H9 (cell line): ENCODE measurements at regions not wholly inside any gene's neighbourhood (a gene's known extent, or its start where the extent isn't known, plus 50 kb on each side); places are given as distances from the start of the nearest gene placed in this dataset.

ENCODE experiments used
- DNase-seq: peaks from one replicate; pipeline ENCODE4 v3.0.0-alpha.2; 2017
- H2AFZ ChIP-seq: one replicate; pipeline ENCODE4 v1.6.1; 2013; ENCODE audit warnings: mild to moderate bottlenecking, low read length, control low read depth, moderate library complexity
- H2AK5ac ChIP-seq: 2 replicates; pipeline ENCODE4 v1.6.1; 2013; ENCODE audit warnings: low read length, control low read depth, mixed read lengths; ENCODE audit not compliant: insufficient read length
- H2BK120ac ChIP-seq: one replicate; pipeline ENCODE4 v1.6.1; 2013; ENCODE audit warnings: low read depth, mild to moderate bottlenecking, low read length, control low read depth, inconsistent platforms; ENCODE audit not compliant: poor library complexity, severe bottlenecking
- H2BK12ac ChIP-seq: 2 replicates; pipeline ENCODE4 v1.6.1; 2013; ENCODE audit warnings: low read length, control low read depth, mixed read lengths, low read depth; ENCODE audit not compliant: insufficient read length
- H2BK15ac ChIP-seq: 2 replicates; pipeline ENCODE4 v1.6.1; 2013; ENCODE audit warnings: low read depth, low read length, control low read depth
- H2BK20ac ChIP-seq: one replicate; pipeline ENCODE4 v1.6.1; 2013; ENCODE audit warnings: low read depth, mild to moderate bottlenecking, low read length, control low read depth, inconsistent platforms; ENCODE audit not compliant: poor library complexity, severe bottlenecking
- H2BK5ac ChIP-seq: 2 replicates; pipeline ENCODE4 v1.6.1; 2013; ENCODE audit warnings: low read length, control low read depth, mixed read lengths; ENCODE audit not compliant: insufficient read length
- H3K14ac ChIP-seq: 2 replicates; pipeline ENCODE4 v1.6.1; 2013; ENCODE audit warnings: low read length, control low read depth; ENCODE audit not compliant: insufficient read depth
- H3K18ac ChIP-seq: 2 replicates; pipeline ENCODE4 v1.6.1; 2013; ENCODE audit warnings: low read depth, mild to moderate bottlenecking, mixed read lengths, low read length, control low read depth; ENCODE audit not compliant: insufficient read length
- H3K23ac ChIP-seq: 2 replicates; pipeline ENCODE4 v1.6.1; 2013; ENCODE audit warnings: low read length, control low read depth, mixed read lengths, low read depth; ENCODE audit not compliant: insufficient read length
- H3K23me2 ChIP-seq: 2 replicates; pipeline ENCODE4 v1.6.1; 2013; ENCODE audit warnings: low read depth, mild to moderate bottlenecking, mixed read lengths, low read length, control low read depth; ENCODE audit not compliant: insufficient read length, poor library complexity, severe bottlenecking
- H3K27ac ChIP-seq: 2 replicates; pipeline ENCODE4 v1.5.1; 2013; ENCODE audit warnings: low read length, control low read depth, mixed read lengths, low read depth; ENCODE audit not compliant: insufficient read length
- H3K27me3 ChIP-seq: 2 replicates; pipeline ENCODE4 v1.6.1; 2013; ENCODE audit warnings: low read length, control low read depth, inconsistent platforms; ENCODE audit not compliant: insufficient read depth
- H3K4ac ChIP-seq: 2 replicates; pipeline ENCODE4 v1.6.1; 2013; ENCODE audit warnings: low read depth, mild to moderate bottlenecking, control low read depth, inconsistent platforms, low read length, moderate library complexity
- H3K4me1 ChIP-seq: 2 replicates; pipeline ENCODE4 v1.6.1; 2013; ENCODE audit warnings: low read length, control low read depth, inconsistent platforms; ENCODE audit not compliant: insufficient read depth
- H3K4me2 ChIP-seq: 2 replicates; pipeline ENCODE4 v1.6.1; 2013; ENCODE audit warnings: low read length, control low read depth, mixed read lengths; ENCODE audit not compliant: insufficient read length, insufficient read depth
- H3K56ac ChIP-seq: 2 replicates; pipeline ENCODE4 v1.6.1; 2013; ENCODE audit warnings: low read depth, mild to moderate bottlenecking, mixed read lengths, low read length, control low read depth; ENCODE audit not compliant: insufficient read length
- H3K79me1 ChIP-seq: 2 replicates; pipeline ENCODE4 v1.6.1; 2013; ENCODE audit warnings: low read depth, mild to moderate bottlenecking, moderate library complexity, low read length, control low read depth, inconsistent platforms; ENCODE audit not compliant: insufficient read depth, poor library complexity, severe bottlenecking
- H3K79me2 ChIP-seq: 2 replicates; pipeline ENCODE4 v1.6.1; 2013; ENCODE audit warnings: low read length, control low read depth, inconsistent platforms; ENCODE audit not compliant: insufficient read depth
- H3K9ac ChIP-seq: 2 replicates; pipeline ENCODE4 v1.6.1; 2013; ENCODE audit warnings: low read length, control low read depth, mixed read lengths; ENCODE audit not compliant: insufficient read length; ENCODE audit errors: extremely low read depth
- H3K9me3 ChIP-seq: one replicate; pipeline ENCODE4 v1.6.1; 2013; ENCODE audit warnings: low read depth, low read length, inconsistent platforms; ENCODE audit not compliant: control insufficient read depth
- H3T11ph ChIP-seq: one replicate; pipeline ENCODE4 v1.6.1; 2013; ENCODE audit warnings: mild to moderate bottlenecking, low read length, control low read depth, inconsistent platforms
- H4K20me1 ChIP-seq: one replicate; pipeline ENCODE4 v1.6.1; 2013; ENCODE audit not compliant: control insufficient read depth, insufficient read length, insufficient read depth
- H4K5ac ChIP-seq: 2 replicates; pipeline ENCODE4 v1.6.1; 2013; ENCODE audit warnings: low read depth, mild to moderate bottlenecking, mixed read lengths, low read length, control low read depth; ENCODE audit not compliant: insufficient read length
- H4K8ac ChIP-seq: replicated peaks from 2 replicates; pipeline ENCODE4 v1.6.1; 2013; ENCODE audit warnings: low read length, control low read depth, mixed read lengths, low read depth; ENCODE audit not compliant: insufficient read length
- H4K91ac ChIP-seq: 2 replicates; pipeline ENCODE4 v1.6.1; 2013; ENCODE audit warnings: low read depth, mild to moderate bottlenecking, moderate library complexity, mixed read lengths, low read length, control low read depth; ENCODE audit not compliant: insufficient read length
- H3K27ac Mint-ChIP-seq, 3 experiments: 2 replicates in 2 of 3; 3 replicates in 1 of 3; pipeline ENCODE4 v1.8.0; 2020 to 2021; ENCODE audit warnings: mixed read lengths in 3 of 3, mild to moderate bottlenecking in 1 of 3, moderate library complexity in 1 of 3
- H3K27me3 Mint-ChIP-seq: 2 replicates; pipeline ENCODE4 v1.8.0; 2021; ENCODE audit warnings: low read depth, mild to moderate bottlenecking, moderate library complexity, mixed read lengths
- H3K36me3 Mint-ChIP-seq, 3 experiments: 2 replicates in 2 of 3; 3 replicates in 1 of 3; pipeline ENCODE4 v1.8.0; 2020 to 2021; ENCODE audit warnings: low read depth in 3 of 3, mixed read lengths in 3 of 3; ENCODE audit not compliant: insufficient read depth in 1 of 3
- H3K4me1 Mint-ChIP-seq, 2 experiments: 2 replicates each; pipeline ENCODE4 v1.8.0; 2020; ENCODE audit warnings: mixed read lengths in 2 of 2
- H3K4me3 Mint-ChIP-seq, 2 experiments: 2 replicates in 1 of 2; 3 replicates in 1 of 2; pipeline ENCODE4 v1.8.0; 2020 to 2021; ENCODE audit warnings: mild to moderate bottlenecking in 2 of 2, mixed read lengths in 2 of 2, moderate library complexity in 1 of 2
- H3K9me3 Mint-ChIP-seq, 2 experiments: 2 replicates in 1 of 2; 3 replicates in 1 of 2; pipeline ENCODE4 v1.8.0; 2020; ENCODE audit warnings: mild to moderate bottlenecking in 2 of 2, mixed read lengths in 2 of 2, moderate library complexity in 1 of 2
- WGBS: extraction: QIAGEN DNeasy Blood & Tissue Kit; methylation state at CpG from one replicate; pipeline ENCODE4 v1.1.7; 2013; ENCODE audit warnings: missing lambda C conversion rate, low lambda C conversion rate, mixed read lengths; ENCODE audit not compliant: insufficient read length; ENCODE audit errors: extremely low coverage; 5-methylcytosine and 5-hydroxymethylcytosine counted together
- TF ChIP-seq, protein P1 (sequence below): fragments of 200-600 bp; sonication (generic); conservative IDR thresholded peaks from 3 replicates; pipeline ENCODE4 v1.8.0; 2021; ENCODE audit warnings: antibody characterized with exemption, mild to moderate bottlenecking

DNA sequence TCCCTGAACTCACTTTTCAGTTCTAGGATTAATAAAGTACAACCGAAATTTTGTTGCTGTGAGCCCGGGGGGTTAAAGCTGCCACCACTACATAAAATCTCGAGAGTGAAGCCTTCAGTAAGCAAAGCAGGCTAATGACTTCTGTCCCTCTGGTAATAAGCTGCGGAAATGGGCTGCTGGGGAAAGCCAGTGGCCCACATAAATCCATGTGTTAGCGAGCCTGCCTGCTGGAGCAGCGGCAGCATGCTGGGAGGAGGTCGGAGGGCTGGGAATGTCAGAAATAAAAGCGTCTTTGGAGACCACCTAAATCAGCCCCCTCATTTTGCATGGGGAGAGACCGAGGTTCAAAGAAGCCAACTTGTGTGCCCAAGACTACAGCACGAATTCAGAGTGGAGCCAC lies 371.7 kb downstream of the TNS1 start:
- H3K79me2 ChIP-seq: no peaks in the 10 kb centered on the region

More for the DNA sequence above, 371.7 kb downstream of the TNS1 start:
- H4K91ac ChIP-seq: no peak overlapping the region
- H3K27me3 Mint-ChIP-seq: peaks cover 4% of the 10 kb centered on the region; the same call in 1 of the 2 replicates
- H2AK5ac ChIP-seq: no peak overlapping the region
- H3K4me2 ChIP-seq: no peak overlapping the region
- no peak overlapping the region for H2BK12ac ChIP-seq
- H3K18ac ChIP-seq: no peak overlapping the region
- WGBS: no CpG with 5 or more reads among the region's 10 CpGs
- H3K27ac Mint-ChIP-seq: no peak overlapping the region
- no peaks in the 10 kb centered on the region for H3K23me2 ChIP-seq
- TF ChIP-seq, protein P1, sequence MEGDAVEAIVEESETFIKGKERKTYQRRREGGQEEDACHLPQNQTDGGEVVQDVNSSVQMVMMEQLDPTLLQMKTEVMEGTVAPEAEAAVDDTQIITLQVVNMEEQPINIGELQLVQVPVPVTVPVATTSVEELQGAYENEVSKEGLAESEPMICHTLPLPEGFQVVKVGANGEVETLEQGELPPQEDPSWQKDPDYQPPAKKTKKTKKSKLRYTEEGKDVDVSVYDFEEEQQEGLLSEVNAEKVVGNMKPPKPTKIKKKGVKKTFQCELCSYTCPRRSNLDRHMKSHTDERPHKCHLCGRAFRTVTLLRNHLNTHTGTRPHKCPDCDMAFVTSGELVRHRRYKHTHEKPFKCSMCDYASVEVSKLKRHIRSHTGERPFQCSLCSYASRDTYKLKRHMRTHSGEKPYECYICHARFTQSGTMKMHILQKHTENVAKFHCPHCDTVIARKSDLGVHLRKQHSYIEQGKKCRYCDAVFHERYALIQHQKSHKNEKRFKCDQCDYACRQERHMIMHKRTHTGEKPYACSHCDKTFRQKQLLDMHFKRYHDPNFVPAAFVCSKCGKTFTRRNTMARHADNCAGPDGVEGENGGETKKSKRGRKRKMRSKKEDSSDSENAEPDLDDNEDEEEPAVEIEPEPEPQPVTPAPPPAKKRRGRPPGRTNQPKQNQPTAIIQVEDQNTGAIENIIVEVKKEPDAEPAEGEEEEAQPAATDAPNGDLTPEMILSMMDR: no peak
- no peaks in the 10 kb centered on the region for H3K27me3 ChIP-seq
- DNase-seq: no peak
- H3K9me3 ChIP-seq: no peaks in the 10 kb centered on the region
- H3K9me3 Mint-ChIP-seq: no peaks in the 10 kb centered on the region
- no peaks in the 10 kb centered on the region for H4K20me1 ChIP-seq
- no peak overlapping the region for H2AFZ ChIP-seq
- H3T11ph ChIP-seq: no peak overlapping the region
- H2BK15ac ChIP-seq: no peak overlapping the region
- H3K4ac ChIP-seq: no peak overlapping the region
- no peak overlapping the region for H2BK5ac ChIP-seq
- H2BK20ac ChIP-seq: no peak overlapping the region
- H3K79me1 ChIP-seq: no peaks in the 10 kb centered on the region
- H3K36me3 Mint-ChIP-seq: no peaks in the 10 kb centered on the region; a peak in 1 of 7 replicates
- no peaks in the 10 kb centered on the region for H3K4me1 ChIP-seq
- no peak overlapping the region for H4K8ac ChIP-seq
- H3K4me3 Mint-ChIP-seq: no peak overlapping the region
- H3K14ac ChIP-seq: no peak overlapping the region
- no peak overlapping the region for H4K5ac ChIP-seq
- no peak overlapping the region for H3K56ac ChIP-seq
- H3K9ac ChIP-seq: no peak overlapping the region
- no peak overlapping the region for H3K23ac ChIP-seq
- peaks cover 0 to 8% of the 10 kb centered on the region in 2 experiments; a peak in 2 of 4 replicates for H3K4me1 Mint-ChIP-seq
- H3K27ac ChIP-seq: no peak overlapping the region
- H2BK120ac ChIP-seq: no peak overlapping the region
